K562 (cell line): ENCODE measurements at regions not wholly inside any gene's neighbourhood (a gene's known extent, or its start where the extent isn't known, plus 50 kb on each side); places are given as distances from the start of the nearest gene placed in this dataset.

Source experiments
- ATAC-seq: fragments of 200-7000 bp; cut with Tn5 transposase; 3 replicates; pipeline ENCODE4 v1.9.1; 2020; ENCODE audit warnings: moderate library complexity
- BruUV-seq: library from RNA; stranded (reverse); fragments of 400-500 nt; replicated peaks from 2 replicates; lab custom pipeline; 2021; lab: Mats Ljungman, UMichigan
- CTCF ChIA-PET: fragments of 300-600 bp; formaldehyde crosslinking; extraction: SDS; loops from one replicate; lab custom pipeline; 2021; ENCODE audit warnings: low intra/inter-chr PET ratio; lab: Yijun Ruan, JAX
- POLR2A ChIA-PET: fragments of 300-600, 350-650 bp; sonication (Branson Sonifier 250); formaldehyde crosslinking; extraction: SDS; loops from one replicate; lab custom pipeline; 2021; ENCODE audit warnings: antibody characterized with exemption, inconsistent platforms; lab: Yijun Ruan, JAX
- DNase-seq, 4 experiments: peaks; one replicate each; pipeline versions ENCODE4 v3.0.0 to v3.0.0-alpha.2; 2011 to 2018; ENCODE audit warnings: low spot score in 3 of 4, mixed read lengths in 3 of 4; ENCODE audit errors: extremely low read depth in 1 of 4
- FAIRE-seq: peaks from 2 replicates; lab custom pipeline; 2011; peaks lifted over from hg19 to GRCh38; lab: Jason Lieb, UNC
- H2AFZ ChIP-seq: 2 replicates; pipeline ENCODE4 v1.6.0; 2011; ENCODE audit warnings: low read depth, low read length, control low read depth, inconsistent platforms
- H3K27ac ChIP-seq: fragments of 200-600 bp; 3 replicates; pipeline ENCODE4 v1.8.0; 2011; ENCODE audit warnings: low read depth, mild to moderate bottlenecking, control low read depth, inconsistent platforms, low read length, moderate library complexity, mixed read lengths; ENCODE audit errors: extremely low read depth
- H3K27me3 ChIP-seq, 2 experiments: fragments of 300-600 bp in 1 of 2; 2 replicates in 1 of 2; 3 replicates in 1 of 2; pipeline versions ENCODE4 v1.6.0 to v1.8.0; 2011; ENCODE audit warnings: inconsistent platforms in 2 of 2, low read length in 2 of 2, mild to moderate bottlenecking in 1 of 2, mixed read lengths in 1 of 2, moderate library complexity in 1 of 2; ENCODE audit not compliant: control insufficient read depth in 2 of 2, insufficient read depth in 2 of 2
- H3K36me3 ChIP-seq: fragments of 300-600 bp; 3 replicates; pipeline ENCODE4 v1.8.0; 2011; ENCODE audit warnings: mild to moderate bottlenecking, low read length, inconsistent platforms; ENCODE audit not compliant: control insufficient read depth, insufficient read depth
- H3K4me1 ChIP-seq, 2 experiments: fragments of 200-600 bp in 1 of 2; replicated peaks in 1 of 2; 2 replicates in 1 of 2; 3 replicates in 1 of 2; pipeline versions ENCODE4 v1.5.1 to v1.8.0; 2011; ENCODE audit warnings: inconsistent platforms in 2 of 2, low read length in 2 of 2, mild to moderate bottlenecking in 1 of 2, mixed read lengths in 1 of 2, moderate library complexity in 1 of 2; ENCODE audit not compliant: control insufficient read depth in 2 of 2, insufficient read depth in 2 of 2
- H3K4me2 ChIP-seq: 2 replicates; pipeline ENCODE4 v1.6.1; 2011; ENCODE audit warnings: low read length, control low read depth, inconsistent platforms, mixed read lengths; ENCODE audit not compliant: insufficient read depth
- H3K4me3 ChIP-seq: fragments of 200-600 bp; sonication (generic), shearing (Covaris generic); 2 replicates; pipeline ENCODE4 v1.5.1; 2016; ENCODE audit warnings: control low read depth, inconsistent platforms
- H3K79me2 ChIP-seq: fragments of 200-600 bp; 3 replicates; pipeline ENCODE4 v1.8.0; 2011; ENCODE audit warnings: low read length, inconsistent platforms; ENCODE audit not compliant: control insufficient read depth, insufficient read depth
- H3K9ac ChIP-seq, 2 experiments: 2 replicates each; pipeline versions ENCODE4 v1.6.0 to v1.6.1; 2011; ENCODE audit warnings: low read depth in 2 of 2, low read length in 2 of 2, control low read depth in 1 of 2, inconsistent platforms in 1 of 2, mild to moderate bottlenecking in 1 of 2, mixed read lengths in 1 of 2; ENCODE audit not compliant: insufficient read depth in 1 of 2
- H3K9me1 ChIP-seq: one replicate; pipeline ENCODE4 v1.6.0; 2011; ENCODE audit warnings: inconsistent platforms, mild to moderate bottlenecking, low read length, moderate library complexity; ENCODE audit not compliant: control insufficient read depth, insufficient read depth
- H3K9me3 ChIP-seq: replicated peaks from 2 replicates; pipeline ENCODE4 v1.5.1; 2011; ENCODE audit warnings: low read depth, low read length, inconsistent platforms; ENCODE audit not compliant: control insufficient read depth, insufficient read depth
- H4K20me1 ChIP-seq: replicated peaks from 2 replicates; pipeline ENCODE4 v1.6.1; 2011; ENCODE audit warnings: low read length, inconsistent platforms, mixed read lengths; ENCODE audit not compliant: control insufficient read depth, insufficient read depth
- ARNT ChIP-seq, 2 experiments: fragments of 450-650 bp; IDR thresholded peaks; 2 replicates each; pipeline ENCODE4 v1.6.1; 2016; ENCODE audit warnings: mild to moderate bottlenecking in 1 of 2
- BHLHE40 ChIP-seq: IDR thresholded peaks from 2 replicates; pipeline ENCODE4 v1.6.1; 2011; ENCODE audit warnings: low read length, improper control_type of control experiment
- CSDE1 ChIP-seq, 2 experiments: fragments of 450-650 bp; IDR thresholded peaks; 2 replicates each; pipeline ENCODE4 v1.6.1; 2016; ENCODE audit warnings: mild to moderate bottlenecking in 1 of 2
- ESRRA ChIP-seq: fragments of 450-650 bp; IDR thresholded peaks from 2 replicates; pipeline ENCODE4 v1.6.1; 2014; ENCODE audit warnings: low read depth, mild to moderate bottlenecking, moderate library complexity, borderline replicate concordance
- GATAD2A ChIP-seq: fragments of 450-650 bp; IDR thresholded peaks from 2 replicates; pipeline ENCODE4 v1.6.1; 2017
- NCOR1 ChIP-seq: fragments of 450-650 bp; IDR thresholded peaks from 2 replicates; pipeline ENCODE4 v1.6.1; 2016; ENCODE audit warnings: mild to moderate bottlenecking, moderate library complexity
- PTRF ChIP-seq: fragments of 450-650 bp; IDR thresholded peaks from 2 replicates; pipeline ENCODE4 v1.6.1; 2016; ENCODE audit warnings: mild to moderate bottlenecking, missing genetic modification characterization, missing compliant biosample characterization
- ZNF133 ChIP-seq: fragments of 250-450 bp; sonication (Bioruptor Pico); IDR thresholded peaks from 2 replicates; pipeline ENCODE4 v1.4.0; 2020; ENCODE audit warnings: mild to moderate bottlenecking
- WGBS: fragments of 100-300 bp; shearing (Covaris generic); methylation state at CpG from one replicate; pipeline ENCODE4 v1.1.6; 2016; ENCODE audit warnings: low coverage, mixed read lengths; ENCODE audit not compliant: insufficient coverage; ENCODE audit errors: missing lambda C conversion rate; 5-methylcytosine and 5-hydroxymethylcytosine counted together
- in situ Hi-C: fragments of 300-500 bp; cut with MboI; formaldehyde crosslinking; loops from 4 replicates; pipeline ENCODE4 v1.15.0; 2018; ENCODE audit warnings: inconsistent platforms, mixed read lengths
- intact Hi-C: fragments of 100-400 bp; cut with micrococcal nuclease; formaldehyde crosslinking; loops from 2 replicates; pipeline ENCODE4 v1.14.2; 2022
- TF ChIP-seq, protein P1 (sequence below): fragments of 250-450 bp; sonication (Bioruptor Pico); IDR thresholded peaks from 2 replicates; pipeline ENCODE4 v1.5.0; 2021; ENCODE audit warnings: mild to moderate bottlenecking, borderline replicate concordance
- TF ChIP-seq, protein P2 (sequence below): sonication (generic); formaldehyde crosslinking; IDR thresholded peaks from 2 replicates; pipeline ENCODE4 v1.8.0; 2022; ENCODE audit warnings: mild to moderate bottlenecking, missing genetic modification reagents
- TF ChIP-seq, protein P3 (sequence below): fragments of 450-650 bp; IDR thresholded peaks from 2 replicates; pipeline ENCODE4 v1.6.1; 2016; ENCODE audit warnings: missing biosample characterization, missing genetic modification characterization

DNA sequence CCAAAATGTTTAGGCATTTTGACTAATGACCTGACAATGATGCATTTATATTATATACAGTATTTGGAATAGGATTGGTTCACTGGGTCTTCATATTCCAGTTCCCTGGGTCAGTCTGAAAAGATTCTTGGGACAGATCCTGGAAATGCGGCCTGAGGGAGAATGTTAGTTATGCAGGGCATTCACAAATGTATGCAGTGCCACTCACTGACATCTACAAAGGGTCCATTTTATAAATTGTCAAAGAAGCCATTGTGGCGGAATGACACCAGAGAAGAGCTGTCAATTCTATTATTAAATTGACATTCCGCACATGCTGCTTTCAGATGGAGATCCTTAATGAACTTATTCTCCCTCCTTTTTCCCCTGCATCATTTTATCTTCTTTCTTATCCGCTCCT lies 176.6 kb downstream of the VGLL3 start:
- ChIA-PET POLR2A (no interaction called here), CTCF (interaction anchor here (0.5 kb wide), 1 partner anchor 1451 kb away, joined by 3 read pairs; no protein-coding TSS in a partner anchor)
- no peak overlapping the region for H3K27ac ChIP-seq
- no peak overlapping the region for H3K4me3 ChIP-seq
- H3K36me3 ChIP-seq, result no peaks in the 10 kb centered on the region
- no peaks in the 10 kb centered on the region for H3K4me1 ChIP-seq
- ATAC-seq, result no peak
- TF ChIP-seq, protein P1, sequence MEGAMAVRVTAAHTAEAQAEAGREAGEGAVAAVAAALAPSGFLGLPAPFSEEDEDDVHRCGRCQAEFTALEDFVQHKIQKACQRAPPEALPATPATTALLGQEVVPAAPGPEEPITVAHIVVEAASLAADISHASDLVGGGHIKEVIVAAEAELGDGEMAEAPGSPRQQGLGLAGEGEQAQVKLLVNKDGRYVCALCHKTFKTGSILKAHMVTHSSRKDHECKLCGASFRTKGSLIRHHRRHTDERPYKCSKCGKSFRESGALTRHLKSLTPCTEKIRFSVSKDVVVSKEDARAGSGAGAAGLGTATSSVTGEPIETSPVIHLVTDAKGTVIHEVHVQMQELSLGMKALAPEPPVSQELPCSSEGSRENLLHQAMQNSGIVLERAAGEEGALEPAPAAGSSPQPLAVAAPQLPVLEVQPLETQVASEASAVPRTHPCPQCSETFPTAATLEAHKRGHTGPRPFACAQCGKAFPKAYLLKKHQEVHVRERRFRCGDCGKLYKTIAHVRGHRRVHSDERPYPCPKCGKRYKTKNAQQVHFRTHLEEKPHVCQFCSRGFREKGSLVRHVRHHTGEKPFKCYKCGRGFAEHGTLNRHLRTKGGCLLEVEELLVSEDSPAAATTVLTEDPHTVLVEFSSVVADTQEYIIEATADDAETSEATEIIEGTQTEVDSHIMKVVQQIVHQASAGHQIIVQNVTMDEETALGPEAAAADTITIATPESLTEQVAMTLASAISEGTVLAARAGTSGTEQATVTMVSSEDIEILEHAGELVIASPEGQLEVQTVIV (CRISPR knock-in tag), result no peak
- TF ChIP-seq GATAD2A (no peak), ESRRA (no peak), PTRF (tag) (no peak), CSDE1 (IDR thresholded peaks at IDR 0.05) (no peak), BHLHE40 (no peak), ARNT (IDR thresholded peaks at IDR 0.05) (no peak), NCOR1 (no peak), ZNF133 (CRISPR knock-in tag) (no peak)
- TF ChIP-seq, protein P2, sequence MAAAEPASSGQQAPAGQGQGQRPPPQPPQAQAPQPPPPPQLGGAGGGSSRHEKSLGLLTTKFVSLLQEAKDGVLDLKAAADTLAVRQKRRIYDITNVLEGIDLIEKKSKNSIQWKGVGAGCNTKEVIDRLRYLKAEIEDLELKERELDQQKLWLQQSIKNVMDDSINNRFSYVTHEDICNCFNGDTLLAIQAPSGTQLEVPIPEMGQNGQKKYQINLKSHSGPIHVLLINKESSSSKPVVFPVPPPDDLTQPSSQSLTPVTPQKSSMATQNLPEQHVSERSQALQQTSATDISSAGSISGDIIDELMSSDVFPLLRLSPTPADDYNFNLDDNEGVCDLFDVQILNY, result no peak
- TF ChIP-seq, protein P3, sequence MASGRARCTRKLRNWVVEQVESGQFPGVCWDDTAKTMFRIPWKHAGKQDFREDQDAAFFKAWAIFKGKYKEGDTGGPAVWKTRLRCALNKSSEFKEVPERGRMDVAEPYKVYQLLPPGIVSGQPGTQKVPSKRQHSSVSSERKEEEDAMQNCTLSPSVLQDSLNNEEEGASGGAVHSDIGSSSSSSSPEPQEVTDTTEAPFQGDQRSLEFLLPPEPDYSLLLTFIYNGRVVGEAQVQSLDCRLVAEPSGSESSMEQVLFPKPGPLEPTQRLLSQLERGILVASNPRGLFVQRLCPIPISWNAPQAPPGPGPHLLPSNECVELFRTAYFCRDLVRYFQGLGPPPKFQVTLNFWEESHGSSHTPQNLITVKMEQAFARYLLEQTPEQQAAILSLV, result no peak
- H4K20me1 ChIP-seq, result no peaks in the 10 kb centered on the region
- FAIRE-seq, result no peak
- no peaks in the 10 kb centered on the region for H3K27me3 ChIP-seq
- in situ Hi-C loops, result no loop called here
- H3K9me3 ChIP-seq, result no peaks in the 10 kb centered on the region
- no peak for DNase-seq
- no peaks in the 10 kb centered on the region for H3K79me2 ChIP-seq
- H3K9ac ChIP-seq, result no peak overlapping the region
- WGBS, result 2% methylated on average over 4 of the region's 4 CpGs
- H3K4me2 ChIP-seq, result no peak overlapping the region
- intact Hi-C loops, result no loop called here
- no TSS peak for BruUV-seq
- no peak overlapping the region for H2AFZ ChIP-seq
- H3K9me1 ChIP-seq, result no peaks in the 10 kb centered on the region
